ENCODE measurements at regions not wholly inside any gene's neighbourhood (a gene's known extent, or its start where the extent isn't known, plus 50 kb on each side); places are given as distances from the start of the nearest gene placed in this dataset.

- no peak for TF ChIP-seq TCF7L2 (IDR thresholded peaks at IDR 0.05; ENCODE audit: borderline replicate concordance, low read depth, low read length)
- ChIA-PET CTCF (interaction anchor here (0.6 to 2.5 kb wide), 4 partner anchors 9 to 903 kb away, joined by 3 to 11 read pairs (median 4); no protein-coding TSS in a partner anchor), POLR2A (interaction anchor here (0.9 kb wide), 2 partner anchors 9 to 165 kb away, joined by 3 read pairs; no protein-coding TSS in a partner anchor)
- Histone ChIP-seq H3K36me3 (ENCODE audit: control insufficient read depth in 2 of 2, insufficient read depth in 1 of 2, low read length in 2 of 2) (no peaks in the 10 kb centered on the region), H3K4me1 (ENCODE audit: control insufficient read depth, insufficient read depth, low read length) (no peaks in the 10 kb centered on the region), H3K4me3 (ENCODE audit: low read depth, low read length) (no peak overlapping the region), H3K9me3 (ENCODE audit: control insufficient read depth, insufficient read depth, low read depth, low read length) (no peaks in the 10 kb centered on the region), H3K27ac (ENCODE audit: extremely low read depth, low read depth, low read length) (no peak overlapping the region)
Measured at GRCh38 chr13:30141775-30142485, 165.4 kb downstream of the KATNAL1 start.

DNA sequence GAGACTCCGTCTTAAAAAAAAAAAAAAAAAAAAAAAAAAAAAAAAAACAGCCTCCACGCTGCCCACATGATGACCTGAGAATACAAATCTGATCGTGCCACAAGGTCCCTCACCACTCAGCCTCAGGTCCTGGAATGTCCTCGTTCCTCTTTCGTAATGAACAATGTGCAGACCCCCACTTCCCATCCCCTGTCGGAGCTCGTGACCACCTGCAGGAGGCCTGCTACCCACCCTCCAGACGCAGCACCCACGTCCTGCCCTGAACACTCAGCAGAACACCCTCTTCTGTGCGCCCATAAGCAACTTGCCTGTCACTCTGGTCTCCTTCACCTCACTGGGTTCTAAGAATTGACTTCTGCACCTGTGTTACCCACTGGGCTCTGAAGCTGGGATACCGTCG is 166.4 kb downstream of the KATNAL1 start:
- POLR2A ChIA-PET, result no interaction called here
- H3K4me1 ChIP-seq (ENCODE audit: control insufficient read depth, insufficient read depth, low read length), result no peaks in the 10 kb centered on the region

DNA sequence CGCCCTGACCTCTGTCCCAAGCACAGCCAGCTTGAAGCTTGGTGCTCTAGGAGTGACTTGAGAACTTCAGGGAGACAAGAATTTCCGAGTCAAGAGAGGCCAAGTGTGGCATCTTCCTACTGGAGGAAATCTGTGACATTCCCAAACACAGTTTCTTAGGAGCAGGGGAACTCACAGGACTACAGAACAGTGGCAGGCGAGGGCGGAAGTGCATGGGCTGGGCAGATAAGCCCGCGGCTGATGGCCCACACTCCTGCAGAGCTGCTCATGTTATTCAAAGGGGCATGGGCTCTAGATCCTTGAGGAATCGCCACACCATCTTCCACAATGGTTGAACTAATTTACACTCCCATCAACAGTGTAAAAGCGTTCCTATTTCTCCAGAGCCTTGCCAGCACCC is 168.8 kb downstream of the KATNAL1 start:
- H3K9me3 ChIP-seq (ENCODE audit: control insufficient read depth, insufficient read depth, low read depth, low read length), result no peaks in the 10 kb centered on the region
- H3K4me1 ChIP-seq (ENCODE audit: control insufficient read depth, insufficient read depth, low read length), result no peaks in the 10 kb centered on the region
- H3K27ac ChIP-seq (ENCODE audit: extremely low read depth, low read depth, low read length), result no peak overlapping the region
- no peaks in the 10 kb centered on the region for H3K36me3 ChIP-seq (ENCODE audit: control insufficient read depth in 2 of 2, insufficient read depth in 1 of 2, low read length in 2 of 2)
- CTCF ChIA-PET, result no interaction called here
- POLR2A ChIA-PET, result no interaction called here
- H3K4me3 ChIP-seq (ENCODE audit: low read depth, low read length), result no peak overlapping the region
- no peak for TF ChIP-seq REPIN1 (tag by site-specific recombination; IDR thresholded peaks at IDR 0.05; ENCODE audit: low read depth)
- TF ChIP-seq ZBTB21 (tag by site-specific recombination; IDR thresholded peaks at IDR 0.05), result no peak
- no peak for TF ChIP-seq ZNF600 (tag by site-specific recombination; IDR thresholded peaks at IDR 0.05)
- TF ChIP-seq ZNF223 (tag by site-specific recombination; IDR thresholded peaks at IDR 0.05), result no peak
- no peak for TF ChIP-seq ZNF518A (tag by site-specific recombination; conservative IDR thresholded peaks at IDR 0.05; ENCODE audit: low read depth)
- TF ChIP-seq ZNF23 (tag by site-specific recombination; IDR thresholded peaks at IDR 0.05; ENCODE audit: borderline replicate concordance), result no peak
- no peak for TF ChIP-seq ZNF341 (tag by site-specific recombination; IDR thresholded peaks at IDR 0.05; ENCODE audit: low read depth)
- TF ChIP-seq ZNF621 (tag by site-specific recombination; IDR thresholded peaks at IDR 0.05), result no peak
- TF ChIP-seq ZNF626 (tag by site-specific recombination; IDR thresholded peaks at IDR 0.05), result no peak
- TF ChIP-seq ZBTB1 (tag by site-specific recombination; IDR thresholded peaks at IDR 0.05), result no peak
- TF ChIP-seq OSR2 (tag by site-specific recombination; IDR thresholded peaks at IDR 0.05), result no peak

More for the DNA sequence above, 166.4 kb downstream of the KATNAL1 start:
- TF ChIP-seq SETDB1 (IDR thresholded peaks at IDR 0.05; ENCODE audit: insufficient read length, low read length) (no peak), ZNF514 (tag by site-specific recombination; IDR thresholded peaks at IDR 0.05) (no peak), KLF1 (tag by site-specific recombination; IDR thresholded peaks at IDR 0.05) (no peak), ZNF354C (tag by site-specific recombination; IDR thresholded peaks at IDR 0.05; ENCODE audit: borderline replicate concordance, low read depth) (no peak), ZNF76 (tag by site-specific recombination; IDR thresholded peaks at IDR 0.05; ENCODE audit: borderline replicate concordance, low read depth) (no peak), OSR2 (tag by site-specific recombination; IDR thresholded peaks at IDR 0.05) (no peak), ELK4 (IDR thresholded peaks at IDR 0.05; ENCODE audit: borderline replicate concordance, low read depth, low read length) (no peak), ZNF366 (tag by site-specific recombination; conservative IDR thresholded peaks at IDR 0.05) (no peak), ZNF785 (tag by site-specific recombination; IDR thresholded peaks at IDR 0.05) (no peak), ZNF747 (tag by site-specific recombination; IDR thresholded peaks at IDR 0.05) (no peak), ZNF138 (tag by site-specific recombination; IDR thresholded peaks at IDR 0.05; ENCODE audit: borderline replicate concordance) (no peak), ZNF404 (tag by site-specific recombination; IDR thresholded peaks at IDR 0.05) (no peak), ZFP69B (tag by site-specific recombination; IDR thresholded peaks at IDR 0.05) (no peak), PBX3 (CRISPR knock-in tag; IDR thresholded peaks at IDR 0.05) (no peak)
- TF ChIP-seq, protein P1, sequence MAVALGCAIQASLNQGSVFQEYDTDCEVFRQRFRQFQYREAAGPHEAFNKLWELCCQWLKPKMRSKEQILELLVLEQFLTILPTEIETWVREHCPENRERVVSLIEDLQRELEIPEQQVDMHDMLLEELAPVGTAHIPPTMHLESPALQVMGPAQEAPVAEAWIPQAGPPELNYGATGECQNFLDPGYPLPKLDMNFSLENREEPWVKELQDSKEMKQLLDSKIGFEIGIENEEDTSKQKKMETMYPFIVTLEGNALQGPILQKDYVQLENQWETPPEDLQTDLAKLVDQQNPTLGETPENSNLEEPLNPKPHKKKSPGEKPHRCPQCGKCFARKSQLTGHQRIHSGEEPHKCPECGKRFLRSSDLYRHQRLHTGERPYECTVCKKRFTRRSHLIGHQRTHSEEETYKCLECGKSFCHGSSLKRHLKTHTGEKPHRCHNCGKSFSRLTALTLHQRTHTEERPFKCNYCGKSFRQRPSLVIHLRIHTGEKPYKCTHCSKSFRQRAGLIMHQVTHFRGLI (tag by site-specific recombination; IDR thresholded peaks at IDR 0.05), result no peak
- Histone ChIP-seq H3K4me3 (ENCODE audit: low read depth, low read length) (no peak overlapping the region), H3K9me3 (ENCODE audit: control insufficient read depth, insufficient read depth, low read depth, low read length) (no peaks in the 10 kb centered on the region), H3K36me3 (ENCODE audit: control insufficient read depth in 2 of 2, insufficient read depth in 1 of 2, low read length in 2 of 2) (no peaks in the 10 kb centered on the region), H3K27ac (ENCODE audit: extremely low read depth, low read depth, low read length) (no peak overlapping the region)
- CTCF ChIA-PET, result interaction anchor here (0.6 to 2.0 kb wide), 2 partner anchors 904 to 1060 kb away, joined by 5 to 6 read pairs; no protein-coding TSS in a partner anchor
